Fibroblast of upper back skin (primary cell): ENCODE measurements at regions not wholly inside any gene's neighbourhood (a gene's known extent, or its start where the extent isn't known, plus 50 kb on each side); places are given as distances from the start of the nearest gene placed in this dataset.

Experiments
- DNase-seq: peaks from one replicate; pipeline ENCODE4 v3.0.0-alpha.2; 2013

DNA sequence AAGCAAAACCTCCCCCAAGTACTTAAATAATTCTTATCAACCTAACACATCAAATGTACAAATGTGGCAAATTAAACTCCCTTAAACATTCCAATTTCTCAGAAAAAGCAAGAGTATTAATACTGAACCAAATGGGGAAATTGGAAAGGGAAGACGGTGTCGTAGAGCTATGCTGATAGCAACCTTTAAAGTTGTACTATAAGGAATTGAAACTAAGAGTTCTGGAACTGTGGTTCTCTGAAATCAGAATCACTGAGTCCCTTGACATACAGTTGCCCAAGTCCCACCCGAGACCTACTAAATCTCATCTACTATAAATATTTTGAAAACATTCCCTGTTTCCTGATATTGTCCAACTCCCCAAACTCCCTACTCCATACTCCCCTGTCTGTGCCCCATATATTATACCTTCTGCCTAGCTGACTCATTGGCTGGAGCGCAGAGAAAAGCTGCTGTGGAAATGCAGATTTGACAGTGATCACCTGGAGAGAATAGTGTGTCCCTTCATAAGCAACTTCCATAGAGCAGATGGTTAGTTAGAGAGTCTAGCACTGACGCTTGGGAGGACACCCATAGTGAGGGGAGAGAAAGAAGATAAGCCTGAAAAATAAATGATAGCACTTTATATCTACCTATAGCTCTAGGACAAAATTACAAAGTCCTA, 51.4 kb upstream of the ITM2B start:
- DNase-seq = no peak

DNA sequence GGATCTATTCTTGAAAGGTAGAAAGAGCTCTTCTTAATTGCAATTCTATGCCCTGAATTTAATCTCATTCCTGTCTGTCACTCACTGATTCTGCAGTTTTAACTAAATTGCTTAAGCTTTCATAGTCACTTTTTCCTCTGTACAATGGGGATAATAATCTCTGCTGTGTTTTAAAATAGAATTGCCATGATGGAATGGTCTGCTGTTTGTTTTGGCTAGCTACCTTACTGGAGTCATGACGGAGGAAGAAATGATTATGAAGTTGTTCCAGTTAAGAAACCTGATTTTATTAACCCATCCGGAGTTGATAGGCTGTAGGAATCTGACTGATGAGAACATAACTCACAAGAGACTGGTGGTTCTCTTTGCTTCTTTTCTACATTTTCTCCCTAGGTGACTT, 54.9 kb upstream of the ITM2B start:
- DNase-seq = no peak

DNA sequence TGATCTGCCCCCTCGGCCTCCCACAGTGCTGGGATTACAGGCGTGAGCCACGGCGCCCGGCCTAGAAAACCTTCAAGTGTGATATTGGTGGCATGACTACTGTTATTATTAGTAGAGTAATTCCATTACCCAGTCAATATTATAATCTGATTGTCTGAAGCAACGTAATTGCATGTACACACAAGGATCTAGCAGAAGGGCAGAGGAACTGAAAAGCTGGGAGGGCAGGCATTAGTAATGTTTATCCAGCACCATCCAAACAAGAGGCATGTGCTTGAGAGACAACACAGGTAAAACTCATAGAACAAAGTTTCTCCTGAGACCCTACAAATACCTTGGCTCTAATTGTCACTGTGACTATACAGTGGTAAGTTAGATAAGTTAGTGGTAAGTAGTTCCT, 56.2 kb upstream of the ITM2B start:
- no peak for DNase-seq

DNA sequence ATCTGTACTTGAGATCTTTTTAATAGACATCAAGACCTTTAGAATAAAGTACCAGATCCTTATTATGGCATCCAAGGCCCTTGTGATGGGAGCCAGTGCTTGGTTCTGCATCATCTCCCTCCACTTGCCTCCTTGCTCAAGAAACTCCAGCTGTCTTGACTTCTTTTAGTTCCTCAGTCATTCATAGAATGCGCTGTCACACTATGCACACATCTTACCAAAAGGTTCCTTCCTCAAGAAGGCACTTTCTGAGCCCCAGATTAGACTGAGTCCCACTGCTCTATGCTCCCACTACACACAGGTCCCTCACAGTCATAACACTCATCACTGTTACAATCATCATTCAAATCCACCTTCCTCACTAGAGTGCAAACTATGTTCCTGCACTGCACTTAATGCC, 57.8 kb upstream of the ITM2B start:
- DNase-seq = no peak

DNA sequence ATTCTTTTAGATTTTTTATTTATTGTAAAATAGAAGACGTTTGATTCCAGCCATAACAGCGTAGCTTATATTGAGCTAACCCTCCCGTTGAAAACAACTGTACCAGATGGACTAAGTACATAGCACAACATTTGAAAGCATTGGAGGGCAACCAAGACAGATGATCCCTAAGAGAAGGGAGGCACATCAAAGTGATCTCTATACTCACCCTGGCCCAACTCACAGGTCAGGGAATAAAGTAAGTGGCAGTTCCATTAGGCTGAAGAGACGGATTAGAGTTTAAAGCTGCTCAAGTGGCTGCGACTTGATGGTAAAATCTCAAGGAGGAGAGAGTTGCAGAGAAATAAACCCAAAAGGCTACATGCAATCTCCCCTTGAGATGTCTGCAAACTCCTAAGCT, 65.1 kb upstream of the ITM2B start:
- DNase-seq = no peak

DNA sequence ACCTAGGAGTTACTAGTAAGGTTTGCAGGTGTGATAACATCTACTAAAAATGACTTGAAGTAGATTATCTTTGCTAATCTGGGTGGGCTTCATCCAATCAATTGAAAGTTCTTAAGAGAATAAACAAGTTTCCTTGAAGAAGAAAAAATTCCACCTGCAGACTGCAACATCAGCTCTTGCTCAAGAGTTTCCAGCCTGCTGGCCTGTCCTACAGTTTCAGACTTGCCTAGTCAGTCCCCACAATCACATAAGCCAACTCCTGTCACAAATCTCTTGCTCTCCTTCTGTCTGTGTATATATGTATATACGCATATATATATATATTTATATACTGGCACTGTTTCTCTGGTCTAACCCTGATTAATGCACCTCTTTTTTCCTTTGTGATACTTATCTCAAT, 67.3 kb upstream of the ITM2B start:
- DNase-seq = no peak

DNA sequence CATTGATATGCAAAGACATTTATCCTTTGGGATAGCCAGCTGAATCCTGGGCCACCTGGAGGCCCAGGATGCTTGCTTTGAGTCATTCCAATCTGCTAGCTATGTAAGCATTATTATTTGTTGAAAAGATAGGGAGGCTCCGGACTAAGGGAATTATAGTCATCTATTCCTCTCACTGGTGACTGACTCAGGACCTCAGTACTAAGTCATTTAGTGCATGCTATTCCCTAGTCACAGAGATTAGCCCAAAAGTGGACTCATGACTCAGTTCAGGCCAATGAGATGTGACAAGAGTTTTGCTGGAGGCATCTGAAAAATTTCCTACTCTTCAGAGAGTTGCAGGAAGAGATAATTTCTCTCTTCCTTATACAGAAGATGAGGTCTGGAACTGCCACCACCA, 67.9 kb upstream of the ITM2B start:
- no peak for DNase-seq

DNA sequence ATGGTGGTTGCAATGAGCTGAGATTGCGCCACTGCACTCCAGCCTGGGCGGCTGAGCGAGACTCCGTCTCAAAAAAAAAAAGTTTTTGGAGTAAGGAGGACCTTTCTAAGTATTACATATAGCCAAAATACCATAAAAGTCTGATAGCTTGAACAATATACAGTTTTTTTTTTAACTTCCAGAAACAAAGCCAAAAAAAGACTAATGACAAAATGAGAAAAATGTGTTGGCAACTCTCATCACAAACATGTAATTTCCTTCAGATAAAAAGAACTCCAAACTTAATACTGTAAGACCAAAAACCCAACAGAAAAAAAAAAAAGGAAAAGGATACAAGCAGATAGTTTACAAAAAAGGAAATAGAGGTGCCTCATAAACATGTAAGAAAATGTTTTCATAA, 68.2 kb upstream of the MED4 start:
- DNase-seq = no peak

DNA sequence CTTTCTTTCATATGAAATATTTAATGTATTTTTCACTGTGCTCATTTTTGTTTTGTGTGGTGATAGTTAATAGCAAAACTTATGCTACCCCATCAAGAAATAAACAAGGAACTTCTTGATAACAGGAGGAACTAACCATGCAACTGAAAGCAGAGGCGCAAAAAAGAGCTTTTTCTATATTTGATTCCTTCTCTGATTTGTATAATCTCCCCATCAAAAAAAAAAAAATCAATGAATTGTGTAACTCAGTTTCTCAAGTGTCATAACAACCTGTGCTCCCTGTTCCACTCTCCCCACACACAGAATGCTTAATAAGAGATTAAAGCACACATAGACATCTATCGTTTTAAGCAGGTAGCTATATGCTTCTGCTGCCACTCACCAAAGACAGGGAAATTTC, 67.3 kb upstream of the MED4 start:
- no peak for DNase-seq

DNA sequence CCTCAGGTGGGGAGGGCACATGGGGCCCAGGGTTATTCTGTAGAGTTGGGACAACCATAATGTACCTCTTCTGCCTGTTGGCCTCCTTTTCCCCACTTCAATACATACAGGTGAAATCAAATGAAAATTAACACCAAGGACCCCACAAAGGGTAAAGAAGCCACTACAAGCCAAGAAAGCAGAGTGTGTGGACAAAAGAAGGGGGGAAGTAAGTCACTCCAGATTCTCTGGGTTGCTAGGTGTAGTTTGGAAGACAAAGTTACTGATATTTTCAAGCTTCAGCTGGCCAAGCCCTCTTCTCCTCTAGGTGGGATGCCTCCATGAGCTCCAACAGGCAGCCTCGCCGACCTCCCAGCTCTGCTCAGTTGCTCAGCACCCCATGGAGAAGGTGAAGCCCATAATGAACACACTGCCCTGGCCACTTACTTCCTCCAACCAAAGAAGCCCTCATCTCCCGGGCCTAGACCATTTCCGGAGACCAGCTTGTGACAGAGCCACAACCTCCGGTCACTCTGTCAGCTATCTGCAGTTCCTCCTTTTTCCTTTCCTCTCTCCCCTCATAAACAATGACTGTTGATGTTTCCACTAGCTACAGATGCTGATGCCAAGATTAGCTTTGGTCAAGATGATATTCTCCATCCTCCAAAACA, 66.8 kb upstream of the MED4 start:
- DNase-seq = no peak

DNA sequence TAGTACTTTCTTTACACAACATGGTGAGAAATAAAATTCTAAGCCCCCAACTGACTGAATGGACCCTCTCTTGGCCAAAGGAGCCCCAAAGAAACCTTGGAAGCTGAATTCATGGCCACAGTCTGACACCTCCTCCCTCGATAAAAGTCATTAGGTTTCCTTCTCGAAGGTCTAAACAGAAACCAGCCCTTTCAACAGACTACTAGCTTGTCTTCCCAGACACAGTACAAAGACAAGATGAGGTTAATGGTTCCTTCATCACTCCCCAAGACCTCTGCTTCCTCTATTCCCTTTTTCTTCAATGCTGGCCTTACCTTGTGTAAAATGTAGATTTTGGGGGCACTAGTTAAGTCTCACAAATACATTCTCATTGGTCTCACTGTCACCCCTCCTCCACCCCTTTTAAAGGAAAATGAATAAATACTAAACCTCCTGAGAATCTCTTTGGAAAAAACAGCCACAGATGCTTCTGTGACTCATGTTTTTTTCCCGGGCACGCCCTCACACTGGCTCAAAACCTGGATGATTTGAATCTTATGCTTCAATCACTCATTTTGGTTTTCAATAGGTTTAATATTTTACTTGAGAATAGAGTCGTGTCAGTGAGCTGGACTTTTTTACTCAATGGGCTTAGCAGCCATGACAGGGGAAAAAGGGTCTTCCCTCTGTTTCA, 65.8 kb upstream of the MED4 start:
- peak; percentile 43 for DNase-seq

DNA sequence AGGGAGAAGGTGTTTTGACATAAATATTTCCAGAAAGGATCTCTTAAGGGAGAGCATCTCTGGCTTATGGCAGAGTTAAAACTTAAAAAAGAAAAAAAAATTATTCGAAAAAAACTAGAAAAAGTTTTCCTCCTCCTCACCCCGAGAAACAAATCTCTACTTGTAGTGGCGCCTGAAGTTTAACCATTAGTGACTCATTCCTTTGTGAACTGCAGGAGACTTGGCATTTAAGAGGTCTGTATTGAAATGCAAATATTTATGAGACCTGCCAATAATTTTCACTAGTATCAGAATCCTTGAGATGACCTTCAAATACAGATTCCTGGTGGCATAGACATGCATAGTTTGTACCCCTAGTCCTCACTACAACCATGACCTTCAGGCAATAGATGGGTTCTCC, 64.9 kb upstream of the MED4 start:
- DNase-seq = no peak

DNA sequence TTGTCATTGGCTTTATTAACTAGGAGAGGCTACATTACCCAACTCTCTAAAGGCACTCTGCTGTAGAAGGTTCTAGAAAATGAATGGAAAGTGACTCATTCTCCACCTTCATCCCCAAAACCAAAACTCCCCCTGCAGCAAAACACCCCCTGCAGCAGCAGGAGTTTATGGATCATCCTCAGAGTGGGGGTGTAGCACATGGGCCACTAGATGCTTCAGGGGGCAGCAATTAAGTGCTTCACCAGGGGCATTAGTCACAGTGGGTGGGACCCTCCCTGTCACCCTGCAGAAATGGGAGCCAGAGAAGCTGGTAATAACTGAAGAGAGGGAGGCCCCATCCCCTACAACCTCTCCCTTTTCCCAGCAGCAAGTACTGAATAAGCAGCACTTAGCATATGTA, 64.5 kb upstream of the MED4 start:
- no peak for DNase-seq

DNA sequence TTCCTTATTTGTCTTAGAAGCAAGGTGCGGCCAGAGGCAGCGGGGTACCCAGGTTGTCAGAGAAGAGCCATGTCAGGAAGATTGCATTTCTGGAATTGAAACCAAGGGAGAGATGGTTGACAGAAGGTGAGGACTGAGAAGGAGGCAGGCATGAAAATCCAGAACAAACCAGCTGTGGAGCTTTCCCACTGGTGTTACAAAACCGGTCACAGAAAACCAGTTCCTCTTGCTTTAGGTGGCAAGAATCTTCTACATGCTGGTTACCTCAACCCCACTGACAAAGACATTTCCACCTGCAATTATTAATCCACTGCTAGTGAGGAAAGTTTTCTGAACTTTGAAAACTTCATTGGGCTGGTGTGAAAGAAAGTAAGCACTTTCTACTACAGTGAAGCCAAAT, 64.0 kb upstream of the MED4 start:
- no peak for DNase-seq

DNA sequence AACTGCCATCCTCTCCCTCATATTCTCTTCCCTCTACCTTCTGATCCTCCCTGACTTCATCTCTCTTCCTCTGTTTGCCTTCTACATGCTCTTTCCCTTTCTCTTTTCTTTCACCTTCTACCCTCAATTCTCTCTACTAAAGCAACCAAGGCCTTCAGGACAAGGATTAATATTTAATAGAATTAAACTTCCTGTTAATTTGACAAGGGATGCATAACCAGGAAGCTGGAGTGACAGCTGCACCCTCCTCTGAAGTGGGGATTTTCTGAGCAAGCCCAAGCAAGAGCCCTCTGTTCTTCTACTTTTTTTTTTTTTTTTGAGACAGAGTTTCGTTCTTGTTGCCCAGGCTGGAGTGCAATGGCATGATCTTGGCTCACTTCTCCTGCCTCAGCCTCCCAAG, 63.4 kb upstream of the MED4 start:
- no peak for DNase-seq

DNA sequence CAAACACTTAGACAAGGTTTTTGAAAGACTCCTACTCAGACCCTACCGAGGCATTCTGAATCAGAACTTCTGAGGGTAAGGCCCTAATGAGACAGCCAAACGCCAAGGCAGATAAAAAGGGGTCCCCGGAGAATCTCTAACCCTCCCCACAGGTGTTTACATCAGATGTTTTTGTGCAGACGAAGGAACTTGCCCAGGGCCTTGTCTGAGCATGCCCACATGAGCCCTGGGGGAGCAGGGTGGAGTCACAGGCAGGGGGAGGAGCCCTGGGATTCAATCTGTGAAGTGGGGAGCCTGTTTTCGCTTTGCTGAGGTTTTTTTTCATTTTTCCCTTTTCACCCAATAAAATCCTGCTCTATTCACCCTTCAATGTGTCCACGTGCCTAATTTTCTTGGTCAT, 61.6 kb upstream of the MED4 start:
- DNase-seq = no peak

DNA sequence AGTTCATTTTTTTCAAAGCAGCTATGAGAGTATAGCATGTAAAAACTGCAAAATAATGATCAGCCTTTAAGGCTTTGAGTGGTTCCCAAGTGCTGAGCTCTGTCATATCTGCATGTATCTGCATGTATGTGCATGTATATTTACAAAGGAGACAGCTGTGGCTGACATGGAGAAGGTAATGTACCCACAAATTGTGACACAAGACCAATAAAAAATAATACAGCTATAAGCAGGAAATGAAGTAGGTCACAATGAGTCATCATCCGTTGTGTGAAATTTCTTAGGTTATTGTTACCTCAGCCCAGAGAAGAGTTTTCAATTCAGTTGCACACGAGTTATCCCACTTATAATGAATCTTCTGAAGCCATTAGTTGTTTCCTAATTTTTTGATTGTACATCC, 60.9 kb upstream of the MED4 start:
- DNase-seq = peak; percentile 34

DNA sequence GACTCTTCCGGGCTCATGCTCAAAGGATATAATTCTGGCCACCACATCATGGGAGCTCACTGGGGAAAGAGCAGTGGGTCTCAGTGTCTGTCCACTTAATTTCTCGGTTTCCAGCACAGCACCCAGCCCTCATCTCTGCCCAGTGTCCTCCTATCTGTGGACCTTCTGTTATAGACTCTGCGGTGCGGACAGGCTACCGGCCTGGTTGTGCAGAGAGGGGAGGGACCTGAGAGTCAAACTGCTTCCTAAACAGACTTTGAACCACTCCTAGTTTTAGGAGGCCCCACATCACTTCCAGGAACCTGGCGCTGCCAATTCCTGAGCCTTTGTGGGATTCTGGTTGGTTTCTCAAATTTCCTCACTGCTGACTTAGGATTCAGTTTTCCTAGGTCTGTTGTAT, 59.8 kb upstream of the MED4 start:
- DNase-seq = no peak

DNA sequence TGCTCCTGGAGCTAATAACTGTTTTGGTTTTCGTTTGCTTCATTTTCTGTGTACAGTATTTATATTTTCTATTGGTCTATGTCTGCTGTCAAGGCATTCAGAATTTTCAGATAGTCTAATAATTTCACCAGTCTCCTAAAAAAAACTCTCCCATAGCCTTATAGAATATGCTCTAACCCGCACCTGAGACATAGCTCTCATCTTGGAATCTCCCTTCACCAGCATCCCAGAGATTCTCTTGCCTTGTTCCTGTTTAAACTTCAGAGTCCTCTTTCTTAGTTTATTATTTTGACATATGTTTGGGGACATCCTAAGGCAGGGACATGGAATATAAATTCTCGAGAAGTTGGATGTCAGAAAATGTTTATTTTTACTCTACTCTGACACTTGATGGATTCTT, 58.3 kb upstream of the MED4 start:
- DNase-seq = no peak

DNA sequence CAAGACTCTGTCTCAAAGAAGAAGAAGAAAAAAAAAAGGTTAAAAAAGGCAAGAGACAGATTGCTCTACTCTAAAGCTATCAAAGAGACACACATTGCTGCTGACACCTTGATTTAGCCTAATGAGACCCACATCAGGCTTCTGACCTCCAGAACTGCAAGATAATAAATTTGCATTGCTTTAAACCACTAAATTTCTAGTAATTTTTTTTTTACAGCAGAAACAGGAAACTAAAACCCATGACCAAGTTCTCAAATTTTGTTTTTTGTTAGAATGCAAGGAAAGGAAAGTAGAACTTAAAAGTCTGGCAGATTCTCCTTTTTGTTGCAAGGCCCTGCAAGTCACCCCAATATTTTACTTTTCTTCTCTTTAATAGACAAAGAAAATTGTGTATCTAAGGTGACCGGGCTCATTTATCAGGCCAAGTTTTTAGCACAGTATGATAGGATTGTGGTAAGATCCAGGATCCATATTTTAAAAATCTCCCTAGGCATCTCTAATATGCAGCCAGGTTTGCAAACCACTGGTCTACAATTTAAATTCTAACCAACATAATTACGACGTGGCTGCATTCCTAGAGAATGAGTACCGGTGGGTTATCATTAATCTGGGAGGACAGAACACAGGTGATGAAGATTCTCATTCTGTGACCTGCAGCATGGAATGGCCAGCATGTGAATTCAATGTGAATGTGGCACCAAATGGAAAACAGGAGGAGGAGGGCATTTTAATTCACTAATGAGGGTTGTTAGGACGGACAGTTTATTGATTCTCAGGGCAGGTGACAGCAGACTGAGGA, 56.7 kb upstream of the MED4 start:
- no peak for DNase-seq

DNA sequence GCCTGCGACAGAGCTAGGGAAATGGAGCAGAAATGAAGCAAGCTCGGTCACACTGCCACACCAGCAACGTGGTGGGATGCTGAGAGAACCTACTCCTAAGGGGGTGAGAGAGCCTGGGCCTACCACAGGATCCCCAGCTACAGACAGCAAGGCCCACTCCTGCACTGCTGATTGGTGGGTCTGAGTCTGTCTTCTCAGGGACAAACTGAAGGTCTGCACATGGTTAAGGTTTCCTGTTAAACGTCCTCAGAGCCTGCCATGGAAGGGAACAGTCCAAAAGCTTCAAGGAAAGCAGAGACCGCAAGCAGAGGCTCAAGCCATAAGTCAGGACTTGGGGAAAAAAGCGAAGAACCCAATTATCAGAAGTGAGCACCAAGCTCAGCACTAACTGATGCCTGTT, 53.5 kb upstream of the MED4 start:
- DNase-seq = no peak

DNA sequence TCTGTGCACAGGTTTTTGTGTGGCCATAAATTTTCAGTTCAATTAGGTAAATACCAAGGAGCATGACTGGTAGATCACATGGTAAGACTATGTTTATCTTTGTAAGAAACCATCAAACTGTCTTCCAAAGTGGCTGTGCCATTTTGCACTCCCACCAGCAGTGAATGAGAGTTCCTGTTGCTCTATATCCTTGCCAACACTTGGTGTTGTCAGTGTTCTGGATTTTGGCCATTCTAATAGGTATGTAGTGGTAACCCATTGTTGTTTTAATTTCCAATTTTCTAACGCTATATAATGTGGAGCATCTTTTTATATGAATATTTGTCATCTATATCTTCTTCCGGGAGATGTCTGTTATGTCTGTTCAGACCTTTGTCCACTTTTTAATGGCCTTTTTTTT, 51.7 kb upstream of the MED4 start:
- no peak for DNase-seq

DNA sequence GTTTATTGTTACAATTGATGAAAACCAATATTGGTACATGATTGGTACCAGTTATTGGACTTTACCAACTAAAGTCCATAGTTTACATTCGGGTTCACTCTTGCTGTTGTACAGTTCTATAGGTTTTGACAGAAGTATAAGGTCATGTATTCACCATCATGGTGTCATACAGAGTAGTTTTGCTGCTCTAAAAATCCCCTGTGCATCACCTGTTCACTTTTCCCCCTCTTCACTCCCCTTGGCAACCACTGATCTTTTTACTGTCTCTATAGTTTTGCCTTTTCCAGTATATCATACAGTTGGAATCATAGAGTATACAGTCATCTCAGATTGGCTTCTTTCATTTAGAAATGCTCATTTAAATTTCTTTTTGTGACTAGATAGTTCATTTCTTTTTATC, 51.2 kb upstream of the MED4 start:
- no peak for DNase-seq
